ENCODE measurements at regions not wholly inside any gene's neighbourhood (a gene's known extent, or its start where the extent isn't known, plus 50 kb on each side); places are given as distances from the start of the nearest gene placed in this dataset.

- no peak overlapping the region for H3K4me2 ChIP-seq (ENCODE audit: low read depth, low read length)
- TF ChIP-seq SALL1 (CRISPR knock-in tag; IDR thresholded peaks at IDR 0.05) (peak; percentile 30; the same call in 1 of the 2 replicates), JUND (CRISPR knock-in tag; IDR thresholded peaks at IDR 0.05) (peak; percentile 62; the same call in 1 of the 2 replicates), ZNF275 (CRISPR knock-in tag; IDR thresholded peaks at IDR 0.05; ENCODE audit: borderline replicate concordance) (no peak), ARID5B (CRISPR knock-in tag; IDR thresholded peaks at IDR 0.05) (peak; percentile 52; the same call in 1 of the 2 replicates), TP53 (CRISPR knock-in tag; conservative IDR thresholded peaks at IDR 0.05) (no peak), SMYD3 (CRISPR knock-in tag; IDR thresholded peaks at IDR 0.05) (no peak), TFDP2 (CRISPR knock-in tag; IDR thresholded peaks at IDR 0.05) (no peak), ZNF766 (CRISPR knock-in tag; IDR thresholded peaks at IDR 0.05; ENCODE audit: borderline replicate concordance) (no peak), FOSL2 (CRISPR knock-in tag; IDR thresholded peaks at IDR 0.05) (peak; percentile 89), SOX6 (IDR thresholded peaks at IDR 0.05) (no peak), SOX6 (CRISPR knock-in tag; IDR thresholded peaks at IDR 0.05) (no peak), BCL6 (CRISPR knock-in tag; IDR thresholded peaks at IDR 0.05) (0 out of 2 replicates have a peak, but pooled peaks have one; percentile 10), GATAD2A (CRISPR knock-in tag; IDR thresholded peaks at IDR 0.05) (peak; percentile 40; the same call in 1 of the 2 replicates)
Observed at GRCh38 chr12:124188561-124189405, 106.1 kb upstream of the RFLNA start.

More at GRCh38 chr12:124188561-124189405, 106.1 kb upstream of the RFLNA start:
- no peaks in the 10 kb centered on the region for H4K20me1 ChIP-seq (ENCODE audit: insufficient read depth, low read length)
- WGBS (ENCODE audit: low lambda C conversion rate) = 43% methylated on average over 14 of the region's 15 CpGs
- DNase-seq (ENCODE audit: low spot score) = peak; percentile 30
- no TSS peak for BruUV-seq (replicated peaks)
- peak; percentile 86 for ATAC-seq
- intact Hi-C loops (cut with micrococcal nuclease; ENCODE audit: unreplicated experiment) = no loop called here
- ChIA-PET CTCF (ENCODE audit: low intra/inter-chr PET ratio, low total read pairs) (no interaction called here), POLR2A (no interaction called here)
- no peak overlapping the region for H3K9ac ChIP-seq (ENCODE audit: insufficient read depth, low read depth, low read length)
- FAIRE-seq = no peak
- no peak overlapping the region for H2AFZ ChIP-seq (ENCODE audit: low read length)
- no peaks in the 10 kb centered on the region for H3K79me2 ChIP-seq (ENCODE audit: insufficient read depth, low read length)
- H3K27me3 ChIP-seq (ENCODE audit: control insufficient read depth in 1 of 2, insufficient read depth in 2 of 2, low read length in 2 of 2) = peaks cover 0 to 25% of the 10 kb centered on the region in 2 experiments; a peak in 4 of 5 replicates
- H3K27ac ChIP-seq (ENCODE audit: extremely low read length, insufficient read depth, low read length) = no peak overlapping the region
- peaks cover 9% of the 10 kb centered on the region for H3K4me1 ChIP-seq (ENCODE audit: insufficient read depth, low read length)
- H3K9me3 ChIP-seq (ENCODE audit: low read length) = no peaks in the 10 kb centered on the region
- in situ Hi-C loops (cut with HindIII; ENCODE audit: extremely low pct_ligation_motif_present, low pct_unique_long_range_greater_than_20kb) = no loop called here
- H3K4me3 ChIP-seq (replicated peaks in 1 of 3; ENCODE audit: insufficient read depth in 1 of 3, low read depth in 2 of 3, low read length in 3 of 3) = no peak overlapping the region
- no peaks in the 10 kb centered on the region for H3K36me3 ChIP-seq (replicated peaks in 1 of 2; ENCODE audit: control insufficient read depth in 1 of 2, insufficient read depth in 2 of 2, low read length in 2 of 2)
